ENCODE measurements at regions not wholly inside any gene's neighbourhood (a gene's known extent, or its start where the extent isn't known, plus 50 kb on each side); places are given as distances from the start of the nearest gene placed in this dataset.

GRCh38 chr13:53941588-53942190, 913.1 kb downstream of the OLFM4 start (continued):
- TF ChIP-seq, protein P1, sequence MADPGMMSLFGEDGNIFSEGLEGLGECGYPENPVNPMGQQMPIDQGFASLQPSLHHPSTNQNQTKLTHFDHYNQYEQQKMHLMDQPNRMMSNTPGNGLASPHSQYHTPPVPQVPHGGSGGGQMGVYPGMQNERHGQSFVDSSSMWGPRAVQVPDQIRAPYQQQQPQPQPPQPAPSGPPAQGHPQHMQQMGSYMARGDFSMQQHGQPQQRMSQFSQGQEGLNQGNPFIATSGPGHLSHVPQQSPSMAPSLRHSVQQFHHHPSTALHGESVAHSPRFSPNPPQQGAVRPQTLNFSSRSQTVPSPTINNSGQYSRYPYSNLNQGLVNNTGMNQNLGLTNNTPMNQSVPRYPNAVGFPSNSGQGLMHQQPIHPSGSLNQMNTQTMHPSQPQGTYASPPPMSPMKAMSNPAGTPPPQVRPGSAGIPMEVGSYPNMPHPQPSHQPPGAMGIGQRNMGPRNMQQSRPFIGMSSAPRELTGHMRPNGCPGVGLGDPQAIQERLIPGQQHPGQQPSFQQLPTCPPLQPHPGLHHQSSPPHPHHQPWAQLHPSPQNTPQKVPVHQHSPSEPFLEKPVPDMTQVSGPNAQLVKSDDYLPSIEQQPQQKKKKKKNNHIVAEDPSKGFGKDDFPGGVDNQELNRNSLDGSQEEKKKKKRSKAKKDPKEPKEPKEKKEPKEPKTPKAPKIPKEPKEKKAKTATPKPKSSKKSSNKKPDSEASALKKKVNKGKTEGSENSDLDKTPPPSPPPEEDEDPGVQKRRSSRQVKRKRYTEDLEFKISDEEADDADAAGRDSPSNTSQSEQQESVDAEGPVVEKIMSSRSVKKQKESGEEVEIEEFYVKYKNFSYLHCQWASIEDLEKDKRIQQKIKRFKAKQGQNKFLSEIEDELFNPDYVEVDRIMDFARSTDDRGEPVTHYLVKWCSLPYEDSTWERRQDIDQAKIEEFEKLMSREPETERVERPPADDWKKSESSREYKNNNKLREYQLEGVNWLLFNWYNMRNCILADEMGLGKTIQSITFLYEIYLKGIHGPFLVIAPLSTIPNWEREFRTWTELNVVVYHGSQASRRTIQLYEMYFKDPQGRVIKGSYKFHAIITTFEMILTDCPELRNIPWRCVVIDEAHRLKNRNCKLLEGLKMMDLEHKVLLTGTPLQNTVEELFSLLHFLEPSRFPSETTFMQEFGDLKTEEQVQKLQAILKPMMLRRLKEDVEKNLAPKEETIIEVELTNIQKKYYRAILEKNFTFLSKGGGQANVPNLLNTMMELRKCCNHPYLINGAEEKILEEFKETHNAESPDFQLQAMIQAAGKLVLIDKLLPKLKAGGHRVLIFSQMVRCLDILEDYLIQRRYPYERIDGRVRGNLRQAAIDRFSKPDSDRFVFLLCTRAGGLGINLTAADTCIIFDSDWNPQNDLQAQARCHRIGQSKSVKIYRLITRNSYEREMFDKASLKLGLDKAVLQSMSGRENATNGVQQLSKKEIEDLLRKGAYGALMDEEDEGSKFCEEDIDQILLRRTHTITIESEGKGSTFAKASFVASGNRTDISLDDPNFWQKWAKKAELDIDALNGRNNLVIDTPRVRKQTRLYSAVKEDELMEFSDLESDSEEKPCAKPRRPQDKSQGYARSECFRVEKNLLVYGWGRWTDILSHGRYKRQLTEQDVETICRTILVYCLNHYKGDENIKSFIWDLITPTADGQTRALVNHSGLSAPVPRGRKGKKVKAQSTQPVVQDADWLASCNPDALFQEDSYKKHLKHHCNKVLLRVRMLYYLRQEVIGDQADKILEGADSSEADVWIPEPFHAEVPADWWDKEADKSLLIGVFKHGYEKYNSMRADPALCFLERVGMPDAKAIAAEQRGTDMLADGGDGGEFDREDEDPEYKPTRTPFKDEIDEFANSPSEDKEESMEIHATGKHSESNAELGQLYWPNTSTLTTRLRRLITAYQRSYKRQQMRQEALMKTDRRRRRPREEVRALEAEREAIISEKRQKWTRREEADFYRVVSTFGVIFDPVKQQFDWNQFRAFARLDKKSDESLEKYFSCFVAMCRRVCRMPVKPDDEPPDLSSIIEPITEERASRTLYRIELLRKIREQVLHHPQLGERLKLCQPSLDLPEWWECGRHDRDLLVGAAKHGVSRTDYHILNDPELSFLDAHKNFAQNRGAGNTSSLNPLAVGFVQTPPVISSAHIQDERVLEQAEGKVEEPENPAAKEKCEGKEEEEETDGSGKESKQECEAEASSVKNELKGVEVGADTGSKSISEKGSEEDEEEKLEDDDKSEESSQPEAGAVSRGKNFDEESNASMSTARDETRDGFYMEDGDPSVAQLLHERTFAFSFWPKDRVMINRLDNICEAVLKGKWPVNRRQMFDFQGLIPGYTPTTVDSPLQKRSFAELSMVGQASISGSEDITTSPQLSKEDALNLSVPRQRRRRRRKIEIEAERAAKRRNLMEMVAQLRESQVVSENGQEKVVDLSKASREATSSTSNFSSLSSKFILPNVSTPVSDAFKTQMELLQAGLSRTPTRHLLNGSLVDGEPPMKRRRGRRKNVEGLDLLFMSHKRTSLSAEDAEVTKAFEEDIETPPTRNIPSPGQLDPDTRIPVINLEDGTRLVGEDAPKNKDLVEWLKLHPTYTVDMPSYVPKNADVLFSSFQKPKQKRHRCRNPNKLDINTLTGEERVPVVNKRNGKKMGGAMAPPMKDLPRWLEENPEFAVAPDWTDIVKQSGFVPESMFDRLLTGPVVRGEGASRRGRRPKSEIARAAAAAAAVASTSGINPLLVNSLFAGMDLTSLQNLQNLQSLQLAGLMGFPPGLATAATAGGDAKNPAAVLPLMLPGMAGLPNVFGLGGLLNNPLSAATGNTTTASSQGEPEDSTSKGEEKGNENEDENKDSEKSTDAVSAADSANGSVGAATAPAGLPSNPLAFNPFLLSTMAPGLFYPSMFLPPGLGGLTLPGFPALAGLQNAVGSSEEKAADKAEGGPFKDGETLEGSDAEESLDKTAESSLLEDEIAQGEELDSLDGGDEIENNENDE (IDR thresholded peaks at IDR 0.05; ENCODE audit: insufficient replicate concordance, low read length), result peak; percentile 82
- no peak for TF ChIP-seq TCF12 (IDR thresholded peaks at IDR 0.05; ENCODE audit: low read depth, low read length)
- TF ChIP-seq SIX5 (IDR thresholded peaks at IDR 0.05; ENCODE audit: low read depth, low read length), result no peak
- peak; percentile 86 for TF ChIP-seq POU5F1 (IDR thresholded peaks at IDR 0.05; ENCODE audit: low read depth, low read length)
- no peak for TF ChIP-seq GABPA (IDR thresholded peaks at IDR 0.05; ENCODE audit: borderline replicate concordance, insufficient read depth, low read length)
- TF ChIP-seq, protein P2, sequence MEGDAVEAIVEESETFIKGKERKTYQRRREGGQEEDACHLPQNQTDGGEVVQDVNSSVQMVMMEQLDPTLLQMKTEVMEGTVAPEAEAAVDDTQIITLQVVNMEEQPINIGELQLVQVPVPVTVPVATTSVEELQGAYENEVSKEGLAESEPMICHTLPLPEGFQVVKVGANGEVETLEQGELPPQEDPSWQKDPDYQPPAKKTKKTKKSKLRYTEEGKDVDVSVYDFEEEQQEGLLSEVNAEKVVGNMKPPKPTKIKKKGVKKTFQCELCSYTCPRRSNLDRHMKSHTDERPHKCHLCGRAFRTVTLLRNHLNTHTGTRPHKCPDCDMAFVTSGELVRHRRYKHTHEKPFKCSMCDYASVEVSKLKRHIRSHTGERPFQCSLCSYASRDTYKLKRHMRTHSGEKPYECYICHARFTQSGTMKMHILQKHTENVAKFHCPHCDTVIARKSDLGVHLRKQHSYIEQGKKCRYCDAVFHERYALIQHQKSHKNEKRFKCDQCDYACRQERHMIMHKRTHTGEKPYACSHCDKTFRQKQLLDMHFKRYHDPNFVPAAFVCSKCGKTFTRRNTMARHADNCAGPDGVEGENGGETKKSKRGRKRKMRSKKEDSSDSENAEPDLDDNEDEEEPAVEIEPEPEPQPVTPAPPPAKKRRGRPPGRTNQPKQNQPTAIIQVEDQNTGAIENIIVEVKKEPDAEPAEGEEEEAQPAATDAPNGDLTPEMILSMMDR (IDR thresholded peaks at IDR 0.05; ENCODE audit: control extremely low read depth in 1 of 3, insufficient read depth in 1 of 3, low read depth in 1 of 3, low read length in 3 of 3), result no peak
- TF ChIP-seq RAD21 (IDR thresholded peaks at IDR 0.05 in 1 of 2, conservative IDR thresholded peaks at IDR 0.05 in 1 of 2; ENCODE audit: low read depth in 2 of 2, low read length in 2 of 2), result no peak
- TF ChIP-seq CEBPB (IDR thresholded peaks at IDR 0.05; ENCODE audit: low read depth, low read length), result no peak
